HepG2 (cell line): ENCODE measurements at regions not wholly inside any gene's neighbourhood (a gene's known extent, or its start where the extent isn't known, plus 50 kb on each side); places are given as distances from the start of the nearest gene placed in this dataset.

ENCODE experiments used
- BRCA1 ChIP-seq: sonication (generic); formaldehyde crosslinking; IDR thresholded peaks from 2 replicates; pipeline ENCODE4 v1.4.0; 2020; ENCODE audit warnings: missing genetic modification reagents
- CTCF ChIP-seq: sonication (generic); formaldehyde crosslinking; IDR thresholded peaks from 2 replicates; pipeline ENCODE4 v1.5.0; 2020; ENCODE audit warnings: mild to moderate bottlenecking, missing genetic modification reagents, moderate library complexity
- DMAP1 ChIP-seq: IDR thresholded peaks from 2 replicates; pipeline ENCODE4 v1.6.1; 2016
- HNRNPK ChIP-seq: fragments of 200-400 bp; formaldehyde crosslinking; IDR thresholded peaks from 2 replicates; pipeline ENCODE4 v1.6.1; 2018; ENCODE audit warnings: low read length, low read depth, moderate library complexity, mild to moderate bottlenecking; ENCODE audit not compliant: poor library complexity, severe bottlenecking
- POLR2AphosphoS5 ChIP-seq: IDR thresholded peaks from 2 replicates; pipeline ENCODE4 v1.6.1; 2012; ENCODE audit warnings: low read depth, low read length
- RAD21 ChIP-seq: fragments of 450-650 bp; formaldehyde crosslinking; IDR thresholded peaks from 2 replicates; pipeline ENCODE4 v1.5.0; 2020; ENCODE audit warnings: mild to moderate bottlenecking
- SMARCE1 ChIP-seq: fragments of 450-650 bp; IDR thresholded peaks from 2 replicates; pipeline ENCODE4 v1.6.1; 2017; ENCODE audit warnings: borderline replicate concordance
- TGIF2 ChIP-seq: IDR thresholded peaks from 2 replicates; pipeline ENCODE4 v1.6.1; 2016; ENCODE audit warnings: control low read depth, missing compliant biosample characterization
- THAP9 ChIP-seq: sonication (generic); formaldehyde crosslinking; IDR thresholded peaks from 2 replicates; pipeline ENCODE4; 2020; ENCODE audit warnings: missing genetic modification reagents, mild to moderate bottlenecking, borderline replicate concordance
- ZBTB7A ChIP-seq: sonication (generic); formaldehyde crosslinking; IDR thresholded peaks from 2 replicates; pipeline ENCODE4 v1.8.0; 2022; ENCODE audit warnings: mild to moderate bottlenecking, missing genetic modification reagents
- ZNF501 ChIP-seq: sonication (generic); formaldehyde crosslinking; IDR thresholded peaks from 2 replicates; pipeline ENCODE4 v1.5.1; 2020; ENCODE audit warnings: mild to moderate bottlenecking, moderate library complexity, missing genetic modification reagents
- ZNF776 ChIP-seq: sonication (generic); formaldehyde crosslinking; IDR thresholded peaks from 2 replicates; pipeline ENCODE4 v1.4.0; 2020; ENCODE audit warnings: mild to moderate bottlenecking, missing genetic modification reagents
- ZSCAN31 ChIP-seq: sonication (generic); formaldehyde crosslinking; IDR thresholded peaks from 2 replicates; pipeline ENCODE4 v1.5.0; 2020; ENCODE audit warnings: low read depth, mild to moderate bottlenecking, missing genetic modification reagents

- TF ChIP-seq THAP9 (no peak), ZNF501 (no peak), BRCA1 (CRISPR knock-in tag) (no peak), CTCF (CRISPR knock-in tag) (no peak), TGIF2 (CRISPR knock-in tag) (no peak), POLR2AphosphoS5 (no peak), HNRNPK (no peak), RAD21 (CRISPR knock-in tag) (no peak), ZNF776 (CRISPR knock-in tag) (no peak), DMAP1 (CRISPR knock-in tag) (no peak), ZBTB7A (CRISPR knock-in tag) (no peak), ZSCAN31 (CRISPR knock-in tag) (no peak), SMARCE1 (no peak)
Measured at GRCh38 chr2:133776936-133777573, 208.8 kb upstream of the NCKAP5 start.
